ENCODE measurements at regions not wholly inside any gene's neighbourhood (a gene's known extent, or its start where the extent isn't known, plus 50 kb on each side); places are given as distances from the start of the nearest gene placed in this dataset.

- TF ChIP-seq CTCF (IDR thresholded peaks at IDR 0.05) (peak; percentile 27 to 72 (median 69)), POLR2A (IDR thresholded peaks at IDR 0.05) (no peak)
Observed at GRCh38 chr6:82040405-82041221, 206.9 kb downstream of the IBTK start.
